MG63 (cell line): ENCODE measurements at regions not wholly inside any gene's neighbourhood (a gene's known extent, or its start where the extent isn't known, plus 50 kb on each side); places are given as distances from the start of the nearest gene placed in this dataset.

Source experiments
- DNase-seq: peaks from one replicate; pipeline ENCODE4 v3.0.0-alpha.2; 2020
- H3K27me3 ChIP-seq: fragments of 250-450 bp; sonication (Bioruptor Pico); 2 replicates; pipeline ENCODE4 v1.5.1; 2020; ENCODE audit warnings: mild to moderate bottlenecking, moderate library complexity
- H3K36me3 ChIP-seq: fragments of 250-450 bp; sonication (Bioruptor Pico); 2 replicates; pipeline ENCODE4 v1.5.1; 2020; ENCODE audit warnings: mild to moderate bottlenecking, moderate library complexity
- H3K4me3 ChIP-seq: fragments of 250-450 bp; sonication (Bioruptor Pico); 2 replicates; pipeline ENCODE4 v1.5.1; 2020; ENCODE audit warnings: mild to moderate bottlenecking, moderate library complexity
- H3K9me3 ChIP-seq: fragments of 250-450 bp; sonication (Bioruptor Pico); 2 replicates; pipeline ENCODE4 v1.5.1; 2020; ENCODE audit warnings: mild to moderate bottlenecking, moderate library complexity

DNA sequence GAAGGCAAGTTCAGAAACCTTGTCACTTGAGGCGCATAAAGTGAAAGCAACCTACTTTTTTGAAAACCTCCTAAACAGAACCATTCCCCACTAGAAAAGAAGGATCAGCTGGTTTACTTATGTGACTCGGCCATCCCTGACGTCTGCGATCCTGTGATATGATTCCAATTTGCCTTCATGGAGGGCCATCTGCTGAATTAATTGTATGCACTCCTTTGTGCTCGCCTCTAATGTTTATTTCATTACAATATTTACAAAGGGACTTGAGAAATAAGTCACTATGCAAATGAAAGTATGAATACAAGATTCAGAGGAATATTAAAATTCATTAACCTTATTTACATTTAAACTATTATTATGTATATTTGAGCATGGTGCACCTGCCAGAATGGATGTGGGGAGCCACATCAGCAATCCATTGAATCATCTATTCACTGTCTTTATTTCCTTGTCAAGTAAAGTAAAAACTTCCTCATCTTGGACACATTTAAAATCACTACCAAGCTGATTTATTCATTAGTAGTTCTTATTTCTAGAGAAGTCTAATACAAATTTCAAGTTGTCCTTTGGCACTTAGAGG is 96.5 kb downstream of the RBM43 start:
- Histone ChIP-seq H3K27me3 (no peaks in the 10 kb centered on the region), H3K36me3 (no peaks in the 10 kb centered on the region), H3K9me3 (no peaks in the 10 kb centered on the region), H3K4me3 (no peak overlapping the region)
- DNase-seq, result no peak

DNA sequence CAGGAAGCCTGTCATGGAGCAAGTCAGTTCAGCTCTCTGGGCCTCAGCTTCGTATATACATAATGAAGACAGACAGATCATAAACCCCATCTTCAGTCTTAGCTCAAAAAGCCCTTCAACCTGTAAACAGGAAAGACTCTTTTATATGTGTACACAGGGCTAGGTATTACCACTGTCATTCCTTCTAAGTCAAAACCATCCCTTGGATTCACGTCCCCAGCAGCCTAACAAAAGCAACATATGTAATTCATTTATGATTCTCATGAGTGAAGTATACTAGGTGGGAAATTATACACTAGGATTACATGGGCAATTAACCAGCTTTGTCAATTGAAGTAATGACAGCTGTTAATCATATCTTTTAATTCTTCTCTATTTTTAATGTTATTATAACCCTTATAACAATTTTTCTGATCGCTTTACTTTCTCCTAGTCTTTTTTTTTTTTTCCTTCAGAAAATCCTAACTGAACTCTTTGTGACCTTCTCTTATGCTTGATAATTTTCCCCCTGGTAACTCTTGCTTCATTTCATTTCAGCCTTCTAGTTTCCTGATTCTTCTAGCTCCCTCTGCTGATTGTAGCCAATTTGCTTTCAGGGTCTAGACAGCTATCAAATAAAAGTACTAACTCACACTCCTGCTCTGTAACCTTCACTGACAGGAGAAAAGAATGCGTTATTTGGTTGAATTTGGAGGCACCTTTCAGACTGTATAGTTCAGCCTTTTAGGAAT is 99.7 kb downstream of the RBM43 start:
- Histone ChIP-seq H3K9me3 (no peaks in the 10 kb centered on the region), H3K4me3 (no peak overlapping the region), H3K27me3 (no peaks in the 10 kb centered on the region; the same call in 1 of the 2 replicates), H3K36me3 (no peaks in the 10 kb centered on the region)
- DNase-seq, result no peak

DNA sequence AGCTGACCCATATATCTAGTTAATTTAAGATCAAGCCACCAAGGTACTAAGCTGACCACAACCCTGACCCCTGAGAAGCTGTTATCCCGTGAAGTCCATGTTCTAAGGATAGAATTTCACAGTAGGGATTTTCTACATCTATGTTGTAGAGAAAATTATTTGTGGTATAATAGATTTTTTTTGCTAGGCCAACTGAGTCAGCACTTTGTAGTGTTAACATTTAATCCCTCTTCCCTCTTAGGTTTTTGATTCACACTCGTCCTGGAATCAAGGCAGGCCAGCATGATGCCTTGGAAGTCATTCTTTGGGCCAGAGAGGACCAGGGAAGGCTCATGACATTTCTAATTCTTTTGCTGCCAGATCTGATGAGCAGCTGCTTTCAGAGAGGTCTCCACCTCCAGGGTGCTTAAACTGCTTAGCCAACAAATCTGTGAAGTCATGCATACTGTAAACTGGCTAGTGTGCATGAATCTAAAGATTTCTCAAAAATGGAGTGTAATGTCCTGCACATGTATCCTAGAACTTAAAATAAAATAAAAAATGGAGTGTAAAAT is 102.5 kb downstream of the RBM43 start:
- peak; percentile 50 for DNase-seq
- H3K9me3 ChIP-seq, result no peaks in the 10 kb centered on the region

DNA sequence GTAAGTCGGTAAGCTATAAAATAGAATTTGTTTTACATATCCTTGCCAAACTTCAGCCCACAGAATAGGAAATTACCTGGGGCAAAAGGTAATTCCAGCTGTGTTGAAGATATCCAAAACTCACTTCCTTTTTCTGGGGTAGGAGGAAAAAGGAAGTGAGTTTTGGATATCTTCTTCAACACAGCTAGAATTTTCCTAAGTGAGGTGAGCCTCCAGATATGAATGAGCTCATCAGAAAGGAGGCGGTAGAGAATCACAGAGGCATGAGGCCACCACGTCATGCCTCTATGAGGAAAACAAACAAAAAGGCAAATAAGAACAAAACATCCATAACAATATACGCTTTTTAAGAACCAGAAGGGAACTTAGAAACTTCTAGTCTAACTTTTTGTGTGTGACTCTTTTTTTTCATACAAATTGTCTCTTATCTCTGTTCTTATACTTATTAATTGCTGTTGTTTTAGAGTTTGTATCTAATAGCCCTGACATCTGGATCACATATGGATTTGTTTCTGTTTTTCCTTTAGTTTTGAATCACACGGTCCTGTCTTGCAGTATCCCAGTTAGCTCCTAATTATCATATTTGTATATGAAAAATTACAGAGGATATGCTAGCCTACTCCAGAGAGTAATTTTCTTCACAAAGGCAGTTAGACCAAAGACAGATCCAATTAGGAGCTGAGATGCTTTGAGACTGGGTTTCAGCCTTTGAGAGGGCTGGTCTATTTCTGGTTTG is 104.5 kb downstream of the RBM43 start:
- Histone ChIP-seq H3K36me3 (no peaks in the 10 kb centered on the region), H3K9me3 (no peaks in the 10 kb centered on the region), H3K4me3 (no peak overlapping the region), H3K27me3 (no peaks in the 10 kb centered on the region; the same call in 1 of the 2 replicates)
- DNase-seq, result no peak

More for the DNA sequence above, 102.5 kb downstream of the RBM43 start:
- Histone ChIP-seq H3K36me3 (no peaks in the 10 kb centered on the region), H3K4me3 (no peak overlapping the region), H3K27me3 (no peaks in the 10 kb centered on the region; the same call in 1 of the 2 replicates)

DNA sequence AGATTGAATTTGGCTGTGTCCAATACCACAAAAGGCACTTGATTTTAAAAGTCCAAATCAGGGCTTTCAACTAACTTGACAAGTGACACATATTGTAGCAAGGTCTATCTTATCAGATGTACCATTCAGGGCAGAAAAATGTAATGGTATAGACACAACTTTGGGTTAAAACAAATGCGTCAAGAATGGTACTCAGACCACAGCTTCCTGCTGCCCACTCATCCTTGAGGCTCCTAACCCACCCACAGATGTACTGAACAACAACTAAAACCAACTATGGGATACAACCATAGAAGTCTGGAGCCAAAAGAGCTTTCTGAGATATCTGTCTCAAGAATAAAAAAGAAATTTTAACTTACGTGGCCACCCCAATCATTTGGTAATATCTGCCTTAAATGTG is 105.2 kb downstream of the RBM43 start:
- Histone ChIP-seq H3K4me3 (no peak overlapping the region), H3K36me3 (no peaks in the 10 kb centered on the region), H3K9me3 (no peaks in the 10 kb centered on the region), H3K27me3 (no peaks in the 10 kb centered on the region; the same call in 1 of the 2 replicates)
- DNase-seq, result no peak

DNA sequence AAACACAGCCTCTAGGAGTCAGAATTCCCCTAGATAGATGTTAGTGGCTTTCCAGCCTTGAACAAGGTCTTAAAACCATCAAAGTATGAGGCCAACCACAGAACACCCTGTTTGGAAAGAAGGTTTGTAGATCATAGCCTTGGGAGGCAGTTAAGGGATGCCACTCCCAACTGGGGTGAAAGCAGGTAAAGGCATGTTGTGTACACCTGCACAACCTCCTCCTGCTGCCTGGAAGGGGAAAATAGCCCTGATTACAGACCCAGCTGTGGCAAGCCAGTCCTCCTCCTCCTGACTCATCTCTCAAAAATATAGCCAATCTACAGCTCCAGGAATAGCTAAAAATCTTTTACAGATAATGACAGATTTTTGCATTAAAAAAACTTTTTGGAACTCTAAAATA is 108.1 kb downstream of the RBM43 start:
- DNase-seq, result no peak
- Histone ChIP-seq H3K9me3 (no peaks in the 10 kb centered on the region), H3K4me3 (no peak overlapping the region), H3K27me3 (no peaks in the 10 kb centered on the region; the same call in 1 of the 2 replicates), H3K36me3 (no peaks in the 10 kb centered on the region)

DNA sequence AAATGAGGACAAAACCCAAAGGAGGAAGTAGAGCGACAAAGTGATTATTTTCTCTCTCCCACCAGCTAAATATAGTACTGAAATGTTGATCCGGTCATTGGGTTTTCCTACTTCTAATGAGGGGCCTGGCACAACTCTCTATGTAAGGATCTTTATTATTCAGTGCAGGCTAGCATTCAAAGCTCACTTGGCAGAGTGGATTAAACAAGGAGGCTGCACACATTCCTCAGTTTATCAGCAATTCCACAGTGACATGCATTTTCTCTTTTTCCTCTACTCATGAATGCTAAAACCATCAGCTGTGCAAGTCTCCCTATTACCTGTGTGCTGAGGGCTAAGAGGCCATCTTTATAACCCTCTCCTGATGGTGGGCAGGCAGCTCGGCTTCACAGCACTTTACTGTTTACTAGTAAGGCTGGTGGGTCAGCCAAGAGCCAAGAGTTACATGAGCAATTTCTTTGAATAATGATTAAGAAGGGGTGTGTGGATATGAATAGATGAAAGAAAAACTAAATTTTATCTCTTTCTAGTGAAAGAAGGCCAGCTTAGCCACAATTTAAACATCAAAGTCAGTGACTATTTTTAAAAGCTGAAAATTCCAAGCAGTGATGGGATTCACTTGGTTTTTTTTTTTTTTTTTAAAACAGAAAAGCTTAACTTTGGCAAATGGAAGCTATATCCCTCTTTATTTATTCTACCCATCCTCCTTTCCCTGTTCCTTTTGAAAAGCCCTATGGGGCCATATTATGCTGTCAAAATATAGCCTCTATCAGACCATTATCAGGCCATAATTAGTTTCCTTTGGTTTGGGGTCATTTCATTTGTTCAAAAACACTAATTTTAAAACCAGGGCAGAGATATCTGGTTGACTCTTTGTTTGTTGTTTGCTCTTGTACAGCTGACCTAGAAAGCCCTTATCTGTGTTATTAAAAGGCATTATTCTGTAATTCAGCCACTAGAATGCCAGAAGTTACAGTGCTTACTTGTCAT is 111.0 kb downstream of the RBM43 start:
- no peak for DNase-seq
- H3K4me3 ChIP-seq, result no peak overlapping the region
- no peaks in the 10 kb centered on the region for H3K9me3 ChIP-seq
- no peaks in the 10 kb centered on the region for H3K36me3 ChIP-seq
- H3K27me3 ChIP-seq, result no peaks in the 10 kb centered on the region

DNA sequence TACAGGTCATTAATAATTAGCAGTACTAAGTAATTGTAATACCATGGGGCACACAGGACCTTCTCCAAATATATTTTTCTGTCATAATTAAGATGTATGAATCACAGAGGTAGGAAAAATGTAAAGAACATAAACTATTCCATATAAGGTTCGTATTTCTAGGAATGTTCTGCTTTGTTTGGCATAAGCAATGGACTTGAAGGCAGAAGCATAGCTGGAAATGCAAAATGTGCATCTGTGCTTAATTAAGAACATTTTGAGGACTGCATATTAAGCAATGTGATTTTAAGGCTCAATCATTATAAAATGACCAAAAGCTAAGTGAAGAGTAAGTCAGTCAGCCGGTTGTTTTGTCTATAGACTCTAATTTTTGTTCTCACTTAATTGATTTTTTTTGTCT is 123.2 kb downstream of the RBM43 start:
- Histone ChIP-seq H3K9me3 (no peaks in the 10 kb centered on the region), H3K4me3 (no peak overlapping the region), H3K36me3 (no peaks in the 10 kb centered on the region), H3K27me3 (no peaks in the 10 kb centered on the region)
- no peak for DNase-seq

DNA sequence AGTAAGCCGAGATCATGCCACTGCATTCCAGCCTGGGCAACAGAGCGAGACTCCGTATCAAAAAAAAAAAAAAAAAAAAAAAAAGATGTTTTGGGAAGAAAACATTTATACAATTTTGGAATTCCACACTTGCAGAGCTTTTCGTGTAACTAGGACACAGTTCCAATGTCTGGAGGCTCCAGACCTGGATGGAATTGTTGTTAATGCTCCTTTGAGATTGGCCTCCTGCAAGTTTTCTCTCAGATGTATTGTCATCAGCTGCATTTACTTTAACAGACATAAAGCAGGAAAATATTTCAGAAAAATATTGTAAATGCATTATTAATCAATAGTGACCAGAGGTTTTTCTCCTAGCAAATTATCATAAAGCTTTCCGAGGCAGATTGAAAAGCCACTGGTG is 124.1 kb downstream of the RBM43 start:
- Histone ChIP-seq H3K27me3 (no peaks in the 10 kb centered on the region), H3K9me3 (no peaks in the 10 kb centered on the region), H3K4me3 (no peak overlapping the region), H3K36me3 (no peaks in the 10 kb centered on the region)
- no peak for DNase-seq

DNA sequence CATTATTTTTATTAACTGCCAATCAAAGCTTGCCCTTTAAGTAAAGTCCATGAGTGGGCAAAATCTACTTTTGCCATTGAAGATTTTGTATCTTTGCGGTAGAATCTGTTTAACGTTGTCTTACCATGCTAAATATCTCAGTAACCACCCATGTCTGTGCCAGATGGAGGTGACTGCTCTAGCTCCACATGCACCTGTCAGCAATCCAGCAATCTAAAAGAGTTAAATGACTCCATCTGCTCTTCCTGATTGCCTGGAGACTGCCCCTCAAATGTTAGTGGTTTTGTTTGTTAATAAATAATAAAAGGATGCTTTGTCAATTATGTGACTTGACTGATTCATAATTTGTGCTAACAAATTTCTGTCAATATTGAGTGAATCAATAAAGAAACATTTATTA is 141.7 kb downstream of the RBM43 start:
- no peak for DNase-seq
- Histone ChIP-seq H3K4me3 (no peak overlapping the region), H3K9me3 (peaks cover 9% of the 10 kb centered on the region), H3K36me3 (no peaks in the 10 kb centered on the region), H3K27me3 (no peaks in the 10 kb centered on the region)

DNA sequence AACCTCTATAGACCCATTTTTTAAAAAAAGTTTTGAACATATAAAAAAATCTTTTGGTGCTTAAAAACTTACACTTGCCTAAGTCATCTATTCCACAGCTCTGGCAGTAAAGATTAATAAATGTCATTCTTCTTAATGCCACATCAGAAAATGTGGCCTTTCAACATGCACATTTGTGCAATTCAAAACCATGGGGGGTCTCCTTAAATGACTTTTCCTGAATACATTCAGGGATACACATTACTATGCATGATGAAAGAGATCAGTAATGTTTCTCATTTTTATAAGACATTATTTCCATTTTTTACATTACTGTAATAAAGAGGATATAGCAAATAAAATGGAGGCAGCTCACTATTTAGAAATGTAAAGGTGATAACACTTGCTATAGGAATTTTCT is 142.3 kb downstream of the RBM43 start:
- H3K27me3 ChIP-seq, result no peaks in the 10 kb centered on the region
- H3K36me3 ChIP-seq, result no peaks in the 10 kb centered on the region
- no peak for DNase-seq
- peaks cover 9% of the 10 kb centered on the region for H3K9me3 ChIP-seq
- no peak overlapping the region for H3K4me3 ChIP-seq

DNA sequence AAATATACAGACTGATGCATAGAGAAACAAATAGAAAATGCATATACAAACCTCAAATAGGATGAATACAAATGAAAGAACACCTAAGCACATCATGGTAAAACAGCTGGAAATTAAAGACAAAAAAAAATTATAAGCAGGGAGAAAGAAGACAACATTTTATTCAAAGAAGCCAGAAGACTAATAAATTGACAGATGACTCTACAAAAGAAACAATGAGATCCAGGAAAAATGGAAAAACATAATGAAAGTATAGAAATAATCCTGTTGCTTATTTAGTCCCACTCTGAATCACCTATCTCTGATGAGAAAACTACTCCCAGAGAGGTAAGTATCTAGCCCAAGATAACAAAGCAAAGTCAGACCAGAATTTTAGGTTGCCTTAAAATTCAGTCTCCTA is 143.4 kb downstream of the RBM43 start:
- Histone ChIP-seq H3K9me3 (peaks cover 9% of the 10 kb centered on the region), H3K27me3 (no peaks in the 10 kb centered on the region), H3K4me3 (no peak overlapping the region), H3K36me3 (no peaks in the 10 kb centered on the region)
- no peak for DNase-seq

DNA sequence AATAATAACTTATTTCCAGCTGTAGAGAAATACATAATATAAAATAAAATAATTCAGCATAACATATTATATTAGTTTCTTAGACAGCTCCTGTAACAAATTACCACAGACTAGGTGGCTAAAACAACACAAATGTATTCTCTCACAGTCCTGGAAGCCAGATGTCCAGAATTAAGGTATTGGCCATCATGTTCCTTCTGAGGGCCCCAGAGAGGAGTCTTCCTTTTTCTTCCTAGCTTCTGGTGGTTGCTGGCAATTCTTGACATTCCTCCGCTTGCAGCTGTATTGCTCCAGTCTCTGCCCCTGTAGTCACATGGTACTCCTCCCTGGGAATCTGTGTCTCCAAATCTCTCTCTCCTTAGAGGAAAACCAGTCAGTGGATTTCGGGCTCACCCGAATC is 146.8 kb downstream of the RBM43 start:
- Histone ChIP-seq H3K9me3 (peaks cover 14% of the 10 kb centered on the region), H3K27me3 (no peaks in the 10 kb centered on the region), H3K36me3 (no peaks in the 10 kb centered on the region), H3K4me3 (no peak overlapping the region)
- DNase-seq, result no peak

DNA sequence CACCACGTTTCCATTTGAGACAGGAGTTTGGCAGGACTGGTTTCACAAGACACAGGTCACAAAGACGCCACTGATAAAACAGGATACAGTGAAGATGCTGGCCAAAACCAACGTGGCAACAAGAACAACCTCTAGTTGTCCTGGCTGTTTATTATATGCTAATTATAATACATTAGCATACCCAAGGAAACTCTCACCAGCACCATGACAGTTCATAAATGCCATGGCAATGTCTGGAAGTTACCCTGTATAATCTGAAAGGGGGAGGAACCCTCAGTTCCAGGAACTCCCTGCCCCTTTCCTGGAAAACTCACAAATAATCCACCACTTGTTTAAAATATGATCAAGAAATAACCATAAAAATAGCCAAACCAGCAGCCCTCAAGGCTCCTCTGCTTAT is 148.3 kb downstream of the RBM43 start:
- Histone ChIP-seq H3K4me3 (no peak overlapping the region), H3K9me3 (peaks cover 13% of the 10 kb centered on the region), H3K36me3 (no peaks in the 10 kb centered on the region), H3K27me3 (no peaks in the 10 kb centered on the region)
- DNase-seq, result no peak

DNA sequence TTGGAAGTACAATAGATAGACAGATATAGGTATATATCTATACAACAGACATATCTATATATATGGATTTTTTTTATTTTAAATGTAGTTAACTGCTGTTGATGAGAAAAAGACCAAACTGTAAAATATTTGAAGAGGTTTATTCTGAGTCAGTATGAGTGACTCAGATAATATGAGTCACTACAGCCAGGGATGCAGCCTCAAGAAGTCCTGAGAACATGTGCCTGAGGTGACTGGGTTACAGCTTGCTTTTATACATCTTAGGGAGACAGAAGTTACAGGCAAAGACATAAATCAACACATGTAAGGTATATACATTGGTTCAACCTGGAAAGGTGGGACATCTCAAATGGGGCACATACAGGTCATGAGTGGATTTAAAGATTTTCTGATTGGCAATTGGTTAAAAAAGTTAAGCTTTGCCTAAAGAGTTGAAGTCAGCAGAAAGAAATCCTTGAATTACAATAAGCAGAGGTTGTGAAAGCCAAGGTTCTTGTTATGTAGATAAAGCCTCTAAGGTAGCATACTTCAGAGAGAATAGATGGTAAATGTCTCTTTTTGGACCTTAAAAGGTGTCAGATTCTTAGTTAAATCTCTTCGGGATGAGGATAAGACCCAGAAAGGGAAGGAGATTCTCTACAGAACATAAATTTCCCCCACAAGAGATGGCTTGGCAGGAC is 149.9 kb downstream of the RBM43 start:
- Histone ChIP-seq H3K4me3 (no peak overlapping the region), H3K36me3 (no peaks in the 10 kb centered on the region), H3K27me3 (no peaks in the 10 kb centered on the region), H3K9me3 (peaks cover 7% of the 10 kb centered on the region)
- DNase-seq, result no peak
